H9 (cell line): ENCODE measurements at regions not wholly inside any gene's neighbourhood (a gene's known extent, or its start where the extent isn't known, plus 50 kb on each side); places are given as distances from the start of the nearest gene placed in this dataset.
A peak's percentile ranks its signal among the peaks of the same experiment; 100 is the strongest.

Source experiments
- DNase-seq: peaks from one replicate; pipeline ENCODE4 v3.0.0-alpha.2; 2017
- H2AFZ ChIP-seq: one replicate; pipeline ENCODE4 v1.6.1; 2013; ENCODE audit warnings: mild to moderate bottlenecking, low read length, control low read depth, moderate library complexity
- H2AK5ac ChIP-seq: 2 replicates; pipeline ENCODE4 v1.6.1; 2013; ENCODE audit warnings: low read length, control low read depth, mixed read lengths; ENCODE audit not compliant: insufficient read length
- H2BK120ac ChIP-seq: one replicate; pipeline ENCODE4 v1.6.1; 2013; ENCODE audit warnings: low read depth, mild to moderate bottlenecking, low read length, control low read depth, inconsistent platforms; ENCODE audit not compliant: poor library complexity, severe bottlenecking
- H2BK12ac ChIP-seq: 2 replicates; pipeline ENCODE4 v1.6.1; 2013; ENCODE audit warnings: low read length, control low read depth, mixed read lengths, low read depth; ENCODE audit not compliant: insufficient read length
- H2BK15ac ChIP-seq: 2 replicates; pipeline ENCODE4 v1.6.1; 2013; ENCODE audit warnings: low read depth, low read length, control low read depth
- H2BK20ac ChIP-seq: one replicate; pipeline ENCODE4 v1.6.1; 2013; ENCODE audit warnings: low read depth, mild to moderate bottlenecking, low read length, control low read depth, inconsistent platforms; ENCODE audit not compliant: poor library complexity, severe bottlenecking
- H2BK5ac ChIP-seq: 2 replicates; pipeline ENCODE4 v1.6.1; 2013; ENCODE audit warnings: low read length, control low read depth, mixed read lengths; ENCODE audit not compliant: insufficient read length
- H3K14ac ChIP-seq: 2 replicates; pipeline ENCODE4 v1.6.1; 2013; ENCODE audit warnings: low read length, control low read depth; ENCODE audit not compliant: insufficient read depth
- H3K18ac ChIP-seq: 2 replicates; pipeline ENCODE4 v1.6.1; 2013; ENCODE audit warnings: low read depth, mild to moderate bottlenecking, mixed read lengths, low read length, control low read depth; ENCODE audit not compliant: insufficient read length
- H3K23ac ChIP-seq: 2 replicates; pipeline ENCODE4 v1.6.1; 2013; ENCODE audit warnings: low read length, control low read depth, mixed read lengths, low read depth; ENCODE audit not compliant: insufficient read length
- H3K23me2 ChIP-seq: 2 replicates; pipeline ENCODE4 v1.6.1; 2013; ENCODE audit warnings: low read depth, mild to moderate bottlenecking, mixed read lengths, low read length, control low read depth; ENCODE audit not compliant: insufficient read length, poor library complexity, severe bottlenecking
- H3K27ac ChIP-seq: 2 replicates; pipeline ENCODE4 v1.5.1; 2013; ENCODE audit warnings: low read length, control low read depth, mixed read lengths, low read depth; ENCODE audit not compliant: insufficient read length
- H3K27me3 ChIP-seq: 2 replicates; pipeline ENCODE4 v1.6.1; 2013; ENCODE audit warnings: low read length, control low read depth, inconsistent platforms; ENCODE audit not compliant: insufficient read depth
- H3K4ac ChIP-seq: 2 replicates; pipeline ENCODE4 v1.6.1; 2013; ENCODE audit warnings: low read depth, mild to moderate bottlenecking, control low read depth, inconsistent platforms, low read length, moderate library complexity
- H3K4me1 ChIP-seq: 2 replicates; pipeline ENCODE4 v1.6.1; 2013; ENCODE audit warnings: low read length, control low read depth, inconsistent platforms; ENCODE audit not compliant: insufficient read depth
- H3K4me2 ChIP-seq: 2 replicates; pipeline ENCODE4 v1.6.1; 2013; ENCODE audit warnings: low read length, control low read depth, mixed read lengths; ENCODE audit not compliant: insufficient read length, insufficient read depth
- H3K56ac ChIP-seq: 2 replicates; pipeline ENCODE4 v1.6.1; 2013; ENCODE audit warnings: low read depth, mild to moderate bottlenecking, mixed read lengths, low read length, control low read depth; ENCODE audit not compliant: insufficient read length
- H3K79me1 ChIP-seq: 2 replicates; pipeline ENCODE4 v1.6.1; 2013; ENCODE audit warnings: low read depth, mild to moderate bottlenecking, moderate library complexity, low read length, control low read depth, inconsistent platforms; ENCODE audit not compliant: insufficient read depth, poor library complexity, severe bottlenecking
- H3K79me2 ChIP-seq: 2 replicates; pipeline ENCODE4 v1.6.1; 2013; ENCODE audit warnings: low read length, control low read depth, inconsistent platforms; ENCODE audit not compliant: insufficient read depth
- H3K9ac ChIP-seq: 2 replicates; pipeline ENCODE4 v1.6.1; 2013; ENCODE audit warnings: low read length, control low read depth, mixed read lengths; ENCODE audit not compliant: insufficient read length; ENCODE audit errors: extremely low read depth
- H3K9me3 ChIP-seq: one replicate; pipeline ENCODE4 v1.6.1; 2013; ENCODE audit warnings: low read depth, low read length, inconsistent platforms; ENCODE audit not compliant: control insufficient read depth
- H3T11ph ChIP-seq: one replicate; pipeline ENCODE4 v1.6.1; 2013; ENCODE audit warnings: mild to moderate bottlenecking, low read length, control low read depth, inconsistent platforms
- H4K20me1 ChIP-seq: one replicate; pipeline ENCODE4 v1.6.1; 2013; ENCODE audit not compliant: control insufficient read depth, insufficient read length, insufficient read depth
- H4K5ac ChIP-seq: 2 replicates; pipeline ENCODE4 v1.6.1; 2013; ENCODE audit warnings: low read depth, mild to moderate bottlenecking, mixed read lengths, low read length, control low read depth; ENCODE audit not compliant: insufficient read length
- H4K8ac ChIP-seq: replicated peaks from 2 replicates; pipeline ENCODE4 v1.6.1; 2013; ENCODE audit warnings: low read length, control low read depth, mixed read lengths, low read depth; ENCODE audit not compliant: insufficient read length
- H4K91ac ChIP-seq: 2 replicates; pipeline ENCODE4 v1.6.1; 2013; ENCODE audit warnings: low read depth, mild to moderate bottlenecking, moderate library complexity, mixed read lengths, low read length, control low read depth; ENCODE audit not compliant: insufficient read length
- H3K27ac Mint-ChIP-seq, 3 experiments: 2 replicates in 2 of 3; 3 replicates in 1 of 3; pipeline ENCODE4 v1.8.0; 2020 to 2021; ENCODE audit warnings: mixed read lengths in 3 of 3, mild to moderate bottlenecking in 1 of 3, moderate library complexity in 1 of 3
- H3K27me3 Mint-ChIP-seq: 2 replicates; pipeline ENCODE4 v1.8.0; 2021; ENCODE audit warnings: low read depth, mild to moderate bottlenecking, moderate library complexity, mixed read lengths
- H3K36me3 Mint-ChIP-seq, 3 experiments: 2 replicates in 2 of 3; 3 replicates in 1 of 3; pipeline ENCODE4 v1.8.0; 2020 to 2021; ENCODE audit warnings: low read depth in 3 of 3, mixed read lengths in 3 of 3; ENCODE audit not compliant: insufficient read depth in 1 of 3
- H3K4me1 Mint-ChIP-seq, 2 experiments: 2 replicates each; pipeline ENCODE4 v1.8.0; 2020; ENCODE audit warnings: mixed read lengths in 2 of 2
- H3K4me3 Mint-ChIP-seq, 2 experiments: 2 replicates in 1 of 2; 3 replicates in 1 of 2; pipeline ENCODE4 v1.8.0; 2020 to 2021; ENCODE audit warnings: mild to moderate bottlenecking in 2 of 2, mixed read lengths in 2 of 2, moderate library complexity in 1 of 2
- H3K9me3 Mint-ChIP-seq, 2 experiments: 2 replicates in 1 of 2; 3 replicates in 1 of 2; pipeline ENCODE4 v1.8.0; 2020; ENCODE audit warnings: mild to moderate bottlenecking in 2 of 2, mixed read lengths in 2 of 2, moderate library complexity in 1 of 2
- CTCF ChIP-seq: fragments of 200-600 bp; sonication (generic); conservative IDR thresholded peaks from 3 replicates; pipeline ENCODE4 v1.8.0; 2021; ENCODE audit warnings: antibody characterized with exemption, mild to moderate bottlenecking
- WGBS: extraction: QIAGEN DNeasy Blood & Tissue Kit; methylation state at CpG from one replicate; pipeline ENCODE4 v1.1.7; 2013; ENCODE audit warnings: missing lambda C conversion rate, low lambda C conversion rate, mixed read lengths; ENCODE audit not compliant: insufficient read length; ENCODE audit errors: extremely low coverage; 5-methylcytosine and 5-hydroxymethylcytosine counted together

- no peak for TF ChIP-seq CTCF
- no peak overlapping the region for H2BK12ac ChIP-seq
- H3K4me1 ChIP-seq = no peaks in the 10 kb centered on the region
- no peak overlapping the region for H2AFZ ChIP-seq
- no peaks in the 10 kb centered on the region for H3K9me3 ChIP-seq
- no peak overlapping the region for H2BK20ac ChIP-seq
- no peak overlapping the region for H4K5ac ChIP-seq
- no CpG with 5 or more reads among the region's 4 CpGs for WGBS
- H2BK15ac ChIP-seq = no peak overlapping the region
- H3K4me1 Mint-ChIP-seq = peaks cover 16 to 19% of the 10 kb centered on the region in 2 experiments
- no peaks in the 10 kb centered on the region for H3K36me3 Mint-ChIP-seq
- H2BK5ac ChIP-seq = no peak overlapping the region
- H3K4me3 Mint-ChIP-seq = no peak overlapping the region
- no peaks in the 10 kb centered on the region for H3K79me1 ChIP-seq
- H2AK5ac ChIP-seq = no peak overlapping the region
- H3K23me2 ChIP-seq = no peaks in the 10 kb centered on the region
- H3K79me2 ChIP-seq = no peaks in the 10 kb centered on the region
- H3K23ac ChIP-seq = no peak overlapping the region
- no peak overlapping the region for H3K56ac ChIP-seq
- H3K9me3 Mint-ChIP-seq = no peaks in the 10 kb centered on the region
- no peaks in the 10 kb centered on the region for H3K27me3 ChIP-seq
- peak overlapping the region in 1 of 3 experiments; percentile 50; a peak in 1 of 7 replicates for H3K27ac Mint-ChIP-seq
- H3K27me3 Mint-ChIP-seq = peaks cover 1% of the 10 kb centered on the region
- no peak overlapping the region for H3K4me2 ChIP-seq
- H3K14ac ChIP-seq = no peak overlapping the region
- H3K9ac ChIP-seq = no peak overlapping the region
- no peak overlapping the region for H3T11ph ChIP-seq
- H3K18ac ChIP-seq = no peak overlapping the region
- no peak overlapping the region for H2BK120ac ChIP-seq
- H3K4ac ChIP-seq = no peak overlapping the region
- no peak overlapping the region for H4K91ac ChIP-seq
- no peak overlapping the region for H3K27ac ChIP-seq
- H4K8ac ChIP-seq = no peak overlapping the region
- no peak for DNase-seq
- no peaks in the 10 kb centered on the region for H4K20me1 ChIP-seq
Observed at GRCh38 chr10:35995485-35995884, 353.4 kb upstream of the FZD8 start.
